DOHH2 (cell line): ENCODE measurements at regions not wholly inside any gene's neighbourhood (a gene's known extent, or its start where the extent isn't known, plus 50 kb on each side); places are given as distances from the start of the nearest gene placed in this dataset.

ENCODE experiments used
- H3F3A ChIP-seq: fragments of 200-600 bp; sonication (generic), shearing (Covaris generic); 2 replicates; pipeline ENCODE4 v1.6.0; 2016; ENCODE audit warnings: antibody characterized with exemption, mild to moderate bottlenecking; ENCODE audit not compliant: control insufficient read depth, insufficient read depth
- H3K27ac ChIP-seq: fragments of 200-600 bp; sonication (generic); 2 replicates; pipeline ENCODE4 v1.5.1; 2014; ENCODE audit warnings: low read depth, mild to moderate bottlenecking, low read length, moderate library complexity
- H3K27me3 ChIP-seq: fragments of 200-600 bp; sonication (generic); 2 replicates; pipeline ENCODE4 v1.6.1; 2014; ENCODE audit warnings: mild to moderate bottlenecking, low read length, mixed read lengths; ENCODE audit not compliant: control insufficient read depth
- H3K36me3 ChIP-seq: fragments of 200-600 bp; sonication (generic); 2 replicates; pipeline ENCODE4 v1.6.1; 2014; ENCODE audit warnings: mild to moderate bottlenecking, low read length, moderate library complexity, mixed read lengths; ENCODE audit not compliant: control insufficient read depth
- H3K4me1 ChIP-seq: fragments of 200-600 bp; sonication (generic); 2 replicates; pipeline ENCODE4 v1.6.1; 2014; ENCODE audit warnings: mild to moderate bottlenecking, low read length, mixed read lengths; ENCODE audit not compliant: control insufficient read depth
- H3K4me2 ChIP-seq: fragments of 200-600 bp; sonication (generic); 2 replicates; pipeline ENCODE4 v1.6.0; 2014; ENCODE audit warnings: mild to moderate bottlenecking, low read length, moderate library complexity
- H3K4me3 ChIP-seq: fragments of 200-600 bp; sonication (generic); 2 replicates; pipeline ENCODE4 v1.5.1; 2014; ENCODE audit warnings: mild to moderate bottlenecking, low read length, mixed read lengths
- H3K79me2 ChIP-seq: fragments of 200-600 bp; sonication (generic); 2 replicates; pipeline ENCODE4 v1.6.1; 2014; ENCODE audit warnings: mild to moderate bottlenecking, low read length, mixed read lengths; ENCODE audit not compliant: control insufficient read depth
- H3K9me2 ChIP-seq: fragments of 200-600 bp; sonication (generic); replicated peaks from 2 replicates; pipeline ENCODE4 v1.6.1; 2014; ENCODE audit warnings: mild to moderate bottlenecking, low read length, mixed read lengths; ENCODE audit not compliant: control insufficient read depth
- H3K9me3 ChIP-seq: fragments of 200-600 bp; sonication (generic); 2 replicates; pipeline ENCODE4 v1.6.1; 2014; ENCODE audit warnings: antibody characterized with exemption, low read length, mixed read lengths; ENCODE audit not compliant: control insufficient read depth, insufficient read depth
- H4K20me1 ChIP-seq: fragments of 200-600 bp; sonication (generic); 2 replicates; pipeline ENCODE4 v1.6.0; 2014; ENCODE audit warnings: low read depth, mild to moderate bottlenecking, antibody characterized with exemption, low read length, moderate library complexity; ENCODE audit not compliant: control insufficient read depth, insufficient read depth
- EZH2phosphoT487 ChIP-seq: fragments of 200-600 bp; sonication (generic); IDR thresholded peaks from 2 replicates; pipeline ENCODE4 v1.6.1; 2017; ENCODE audit warnings: borderline replicate concordance, mild to moderate bottlenecking, antibody characterized with exemption, low read length, moderate library complexity, mixed read lengths
- TF ChIP-seq, protein P1 (sequence below): fragments of 200-600 bp; sonication (generic); IDR thresholded peaks from one replicate; pipeline ENCODE4 v1.5.1; 2014; ENCODE audit warnings: antibody characterized with exemption, mild to moderate bottlenecking, low read depth, low read length; ENCODE audit not compliant: poor library complexity, severe bottlenecking

DNA sequence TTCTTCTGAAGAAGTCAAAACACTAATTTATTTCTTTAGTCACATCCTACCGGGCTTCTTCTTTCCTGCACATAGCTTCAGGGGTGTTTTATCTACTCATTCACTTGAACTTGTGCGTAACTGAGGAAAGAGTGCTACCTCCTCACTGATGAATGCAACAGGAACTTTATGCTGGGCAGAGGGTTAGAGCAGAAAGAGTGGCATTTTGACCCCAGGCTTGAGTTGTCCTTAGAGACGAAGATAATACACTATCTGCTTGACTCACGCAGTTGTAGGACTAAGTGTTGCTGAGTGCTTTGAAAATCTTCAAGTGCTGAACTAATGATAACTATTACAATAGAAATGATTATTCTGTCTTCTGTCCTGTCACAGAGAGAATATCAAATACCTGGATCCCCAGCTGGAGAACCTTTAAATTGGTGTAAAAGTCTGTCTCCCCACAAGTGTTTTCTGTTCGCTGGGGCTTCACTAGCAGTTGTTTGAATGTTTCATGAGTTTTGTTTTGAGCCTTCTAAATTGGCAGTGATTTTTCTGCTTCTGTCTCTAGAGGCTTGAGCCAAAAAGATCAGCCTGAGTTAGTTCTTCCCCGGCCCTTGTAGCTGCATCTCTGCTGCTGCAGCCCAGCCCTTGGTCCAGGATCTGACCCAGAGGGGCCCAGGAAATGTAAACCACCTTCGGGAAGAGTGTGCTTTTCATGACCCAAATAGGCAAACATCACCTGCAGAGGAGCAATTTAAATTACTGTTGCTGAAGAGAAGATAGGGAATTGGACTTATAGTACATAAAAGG lies 86.3 kb upstream of the LGALSL start:
- H3K9me2 ChIP-seq = no peaks in the 10 kb centered on the region
- H3K79me2 ChIP-seq = no peaks in the 10 kb centered on the region
- no peak overlapping the region for H3K4me2 ChIP-seq
- no peaks in the 10 kb centered on the region for H4K20me1 ChIP-seq
- H3F3A ChIP-seq = no peaks in the 10 kb centered on the region
- H3K27me3 ChIP-seq = no peaks in the 10 kb centered on the region
- TF ChIP-seq EZH2phosphoT487 = no peak
- TF ChIP-seq, protein P1, sequence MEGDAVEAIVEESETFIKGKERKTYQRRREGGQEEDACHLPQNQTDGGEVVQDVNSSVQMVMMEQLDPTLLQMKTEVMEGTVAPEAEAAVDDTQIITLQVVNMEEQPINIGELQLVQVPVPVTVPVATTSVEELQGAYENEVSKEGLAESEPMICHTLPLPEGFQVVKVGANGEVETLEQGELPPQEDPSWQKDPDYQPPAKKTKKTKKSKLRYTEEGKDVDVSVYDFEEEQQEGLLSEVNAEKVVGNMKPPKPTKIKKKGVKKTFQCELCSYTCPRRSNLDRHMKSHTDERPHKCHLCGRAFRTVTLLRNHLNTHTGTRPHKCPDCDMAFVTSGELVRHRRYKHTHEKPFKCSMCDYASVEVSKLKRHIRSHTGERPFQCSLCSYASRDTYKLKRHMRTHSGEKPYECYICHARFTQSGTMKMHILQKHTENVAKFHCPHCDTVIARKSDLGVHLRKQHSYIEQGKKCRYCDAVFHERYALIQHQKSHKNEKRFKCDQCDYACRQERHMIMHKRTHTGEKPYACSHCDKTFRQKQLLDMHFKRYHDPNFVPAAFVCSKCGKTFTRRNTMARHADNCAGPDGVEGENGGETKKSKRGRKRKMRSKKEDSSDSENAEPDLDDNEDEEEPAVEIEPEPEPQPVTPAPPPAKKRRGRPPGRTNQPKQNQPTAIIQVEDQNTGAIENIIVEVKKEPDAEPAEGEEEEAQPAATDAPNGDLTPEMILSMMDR = no peak
- H3K9me3 ChIP-seq = no peaks in the 10 kb centered on the region
- no peak overlapping the region for H3K27ac ChIP-seq
- H3K36me3 ChIP-seq = no peaks in the 10 kb centered on the region
- H3K4me3 ChIP-seq = no peak overlapping the region
- H3K4me1 ChIP-seq = no peaks in the 10 kb centered on the region

DNA sequence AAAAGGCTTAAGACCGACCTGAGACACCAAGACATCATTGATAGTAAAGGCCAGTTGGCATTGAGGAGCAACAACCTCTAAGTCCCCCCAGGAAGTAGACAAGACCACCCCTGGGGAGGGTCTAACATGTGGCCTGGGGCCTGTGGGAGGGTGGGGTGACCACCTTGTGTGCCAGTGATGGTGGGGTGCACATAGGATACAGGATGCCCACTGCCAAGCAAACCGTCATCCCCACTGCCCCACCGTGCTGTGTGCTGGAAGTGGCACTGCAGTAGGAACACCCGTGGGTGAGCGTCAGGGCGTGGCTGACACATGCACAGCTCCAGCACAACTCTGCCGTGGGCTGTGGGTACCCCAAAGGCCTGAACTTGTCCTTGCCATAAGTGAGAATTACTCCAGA lies 84.3 kb upstream of the LGALSL start:
- no peaks in the 10 kb centered on the region for H3K79me2 ChIP-seq
- no peaks in the 10 kb centered on the region for H3K27me3 ChIP-seq
- H3K36me3 ChIP-seq = no peaks in the 10 kb centered on the region
- H4K20me1 ChIP-seq = no peaks in the 10 kb centered on the region
- no peaks in the 10 kb centered on the region for H3K9me2 ChIP-seq
- no peak for TF ChIP-seq EZH2phosphoT487
- TF ChIP-seq, protein P1 = no peak
- no peak overlapping the region for H3K4me2 ChIP-seq
- no peak overlapping the region for H3K4me3 ChIP-seq
- no peaks in the 10 kb centered on the region for H3F3A ChIP-seq
- no peaks in the 10 kb centered on the region for H3K4me1 ChIP-seq
- H3K27ac ChIP-seq = no peak overlapping the region
- no peaks in the 10 kb centered on the region for H3K9me3 ChIP-seq

DNA sequence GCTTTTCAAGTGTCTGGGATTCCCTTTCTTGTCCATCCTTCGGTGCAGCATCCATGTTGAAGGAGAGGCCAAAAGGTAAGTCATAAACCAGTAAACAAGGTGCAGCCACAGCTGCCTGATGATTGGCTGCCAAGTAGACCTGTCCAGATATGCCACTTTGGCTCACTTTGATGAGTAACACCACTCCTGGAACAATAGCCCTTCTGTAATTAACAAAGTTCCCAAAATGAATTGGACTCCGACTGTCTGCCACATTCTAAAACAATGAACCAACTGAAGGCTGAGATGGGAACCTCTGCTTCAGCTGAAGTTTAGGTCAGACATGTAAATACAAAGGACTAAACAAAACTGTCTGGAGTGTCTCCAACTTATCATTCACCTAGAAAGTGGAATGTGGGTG lies 82.2 kb upstream of the LGALSL start:
- no peaks in the 10 kb centered on the region for H3K9me2 ChIP-seq
- no peaks in the 10 kb centered on the region for H3F3A ChIP-seq
- H3K79me2 ChIP-seq = no peaks in the 10 kb centered on the region
- no peaks in the 10 kb centered on the region for H3K36me3 ChIP-seq
- TF ChIP-seq EZH2phosphoT487 = no peak
- TF ChIP-seq, protein P1 = no peak
- H4K20me1 ChIP-seq = no peaks in the 10 kb centered on the region
- no peak overlapping the region for H3K4me3 ChIP-seq
- H3K4me1 ChIP-seq = no peaks in the 10 kb centered on the region
- peaks cover 3% of the 10 kb centered on the region; the same call in 1 of the 2 replicates for H3K9me3 ChIP-seq
- no peak overlapping the region for H3K4me2 ChIP-seq
- H3K27ac ChIP-seq = no peak overlapping the region
- H3K27me3 ChIP-seq = no peaks in the 10 kb centered on the region
